ENCODE measurements at regions not wholly inside any gene's neighbourhood (a gene's known extent, or its start where the extent isn't known, plus 50 kb on each side); places are given as distances from the start of the nearest gene placed in this dataset.

GRCh38 chr6:14642842-14643241 lies 525.3 kb downstream of the CD83 start:
- no peaks in the 10 kb centered on the region for H3K36me3 ChIP-seq (ENCODE audit: control insufficient read depth, insufficient read depth, low read length)
- TF ChIP-seq, protein P1, sequence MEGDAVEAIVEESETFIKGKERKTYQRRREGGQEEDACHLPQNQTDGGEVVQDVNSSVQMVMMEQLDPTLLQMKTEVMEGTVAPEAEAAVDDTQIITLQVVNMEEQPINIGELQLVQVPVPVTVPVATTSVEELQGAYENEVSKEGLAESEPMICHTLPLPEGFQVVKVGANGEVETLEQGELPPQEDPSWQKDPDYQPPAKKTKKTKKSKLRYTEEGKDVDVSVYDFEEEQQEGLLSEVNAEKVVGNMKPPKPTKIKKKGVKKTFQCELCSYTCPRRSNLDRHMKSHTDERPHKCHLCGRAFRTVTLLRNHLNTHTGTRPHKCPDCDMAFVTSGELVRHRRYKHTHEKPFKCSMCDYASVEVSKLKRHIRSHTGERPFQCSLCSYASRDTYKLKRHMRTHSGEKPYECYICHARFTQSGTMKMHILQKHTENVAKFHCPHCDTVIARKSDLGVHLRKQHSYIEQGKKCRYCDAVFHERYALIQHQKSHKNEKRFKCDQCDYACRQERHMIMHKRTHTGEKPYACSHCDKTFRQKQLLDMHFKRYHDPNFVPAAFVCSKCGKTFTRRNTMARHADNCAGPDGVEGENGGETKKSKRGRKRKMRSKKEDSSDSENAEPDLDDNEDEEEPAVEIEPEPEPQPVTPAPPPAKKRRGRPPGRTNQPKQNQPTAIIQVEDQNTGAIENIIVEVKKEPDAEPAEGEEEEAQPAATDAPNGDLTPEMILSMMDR (IDR thresholded peaks at IDR 0.05; ENCODE audit: insufficient read depth, low read length, poor library complexity, severe bottlenecking), result no peak

DNA sequence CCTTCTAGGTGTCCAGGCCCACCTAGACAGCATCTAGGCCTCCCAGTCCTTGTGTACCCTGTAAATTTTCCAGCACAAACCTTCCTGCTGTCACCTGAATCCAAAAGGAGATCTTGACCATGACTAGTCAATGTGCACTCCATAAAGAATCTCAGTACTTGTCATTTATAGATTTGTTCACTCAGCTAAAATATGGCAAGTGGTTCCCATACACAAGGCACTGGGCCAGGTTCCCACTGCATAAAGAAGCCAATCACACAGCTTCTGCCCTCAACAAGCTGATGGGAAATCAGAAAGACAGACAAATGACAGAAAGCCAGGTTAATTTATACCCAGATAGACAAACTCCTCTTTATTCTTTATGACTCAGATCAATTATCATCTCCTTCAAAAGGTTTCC lies 526.8 kb downstream of the CD83 start:
- DNase-seq (ENCODE audit: low read depth), result no peak
- TF ChIP-seq, protein P1 (IDR thresholded peaks at IDR 0.05; ENCODE audit: insufficient read depth, low read length, poor library complexity, severe bottlenecking), result no peak
- no peaks in the 10 kb centered on the region for H3K36me3 ChIP-seq (ENCODE audit: control insufficient read depth, insufficient read depth, low read length)
- H3K4me3 ChIP-seq (ENCODE audit: low read depth, low read length), result no peak overlapping the region
- no peaks in the 10 kb centered on the region for H3K27me3 ChIP-seq (ENCODE audit: control insufficient read depth, insufficient read depth, low read length)

More at GRCh38 chr6:14642842-14643241, 525.3 kb downstream of the CD83 start:
- H3K4me3 ChIP-seq (ENCODE audit: low read depth, low read length), result no peak overlapping the region
- no peaks in the 10 kb centered on the region for H3K27me3 ChIP-seq (ENCODE audit: control insufficient read depth, insufficient read depth, low read length)
- no peak for DNase-seq (ENCODE audit: low read depth)

- TF ChIP-seq, protein P1 (IDR thresholded peaks at IDR 0.05; ENCODE audit: insufficient read depth, low read length, poor library complexity, severe bottlenecking), result no peak
- no peaks in the 10 kb centered on the region for H3K27me3 ChIP-seq (ENCODE audit: control insufficient read depth, insufficient read depth, low read length)
- no peaks in the 10 kb centered on the region for H3K36me3 ChIP-seq (ENCODE audit: control insufficient read depth, insufficient read depth, low read length)
- DNase-seq (ENCODE audit: low read depth), result no peak
- H3K4me3 ChIP-seq (ENCODE audit: low read depth, low read length), result no peak overlapping the region
These were observed 527.6 kb downstream of the CD83 start for GRCh38 chr6:14645221-14645620.

GRCh38 chr6:14645841-14646240 lies 528.3 kb downstream of the CD83 start:
- Histone ChIP-seq H3K27me3 (ENCODE audit: control insufficient read depth, insufficient read depth, low read length) (no peaks in the 10 kb centered on the region), H3K4me3 (ENCODE audit: low read depth, low read length) (no peak overlapping the region), H3K36me3 (ENCODE audit: control insufficient read depth, insufficient read depth, low read length) (no peaks in the 10 kb centered on the region)
- TF ChIP-seq, protein P1 (IDR thresholded peaks at IDR 0.05; ENCODE audit: insufficient read depth, low read length, poor library complexity, severe bottlenecking), result no peak
- DNase-seq (ENCODE audit: low read depth), result no peak

GRCh38 chr6:14646371-14646770 lies 528.8 kb downstream of the CD83 start:
- TF ChIP-seq, protein P1 (IDR thresholded peaks at IDR 0.05; ENCODE audit: insufficient read depth, low read length, poor library complexity, severe bottlenecking), result no peak
- no peak for DNase-seq (ENCODE audit: low read depth)
- H3K27me3 ChIP-seq (ENCODE audit: control insufficient read depth, insufficient read depth, low read length), result no peaks in the 10 kb centered on the region
- H3K36me3 ChIP-seq (ENCODE audit: control insufficient read depth, insufficient read depth, low read length), result no peaks in the 10 kb centered on the region
- H3K4me3 ChIP-seq (ENCODE audit: low read depth, low read length), result no peak overlapping the region

- H3K27me3 ChIP-seq (ENCODE audit: control insufficient read depth, insufficient read depth, low read length), result no peaks in the 10 kb centered on the region
- H3K4me3 ChIP-seq (ENCODE audit: low read depth, low read length), result no peak overlapping the region
- H3K36me3 ChIP-seq (ENCODE audit: control insufficient read depth, insufficient read depth, low read length), result no peaks in the 10 kb centered on the region
- TF ChIP-seq, protein P1 (IDR thresholded peaks at IDR 0.05; ENCODE audit: insufficient read depth, low read length, poor library complexity, severe bottlenecking), result no peak
- no peak for DNase-seq (ENCODE audit: low read depth)
These were observed 529.8 kb downstream of the CD83 start for GRCh38 chr6:14647357-14647756.
